ENCODE measurements at regions not wholly inside any gene's neighbourhood (a gene's known extent, or its start where the extent isn't known, plus 50 kb on each side); places are given as distances from the start of the nearest gene placed in this dataset.
"Not testable (repeated sequence)": the region's sequence is repeated elsewhere in the genome, so short reads cannot be mapped to it uniquely, and the experiment has no call there.

DNA sequence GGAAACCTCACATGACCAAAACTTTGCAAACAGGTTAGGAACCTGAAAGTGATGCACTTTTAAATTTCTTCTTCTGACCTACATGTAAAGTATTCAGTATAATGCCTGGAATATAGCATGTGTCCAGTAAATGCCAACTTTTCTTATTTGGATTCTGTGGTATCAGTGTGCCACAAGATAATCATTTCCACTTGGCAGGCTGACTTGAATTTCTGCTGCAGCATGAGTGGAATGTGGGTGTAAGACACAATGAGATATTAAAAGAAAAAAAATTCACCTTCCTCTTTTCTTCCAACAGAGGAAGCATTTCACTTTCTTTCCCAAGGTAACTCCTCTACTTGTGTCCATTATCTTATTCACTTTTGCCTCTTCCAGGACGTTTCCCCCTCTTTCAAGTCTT lies 141.9 kb upstream of the PRKD1 start:
- no peaks in the 10 kb centered on the region for H3K4me1 ChIP-seq (ENCODE audit: control insufficient read depth in 2 of 3, insufficient read depth in 2 of 3, low read depth in 1 of 3, low read length in 3 of 3)
- no peak overlapping the region for H3K4me3 ChIP-seq (ENCODE audit: low read length in 3 of 3)
- no peak overlapping the region for H3K27ac ChIP-seq (ENCODE audit: low read depth in 2 of 2, low read length in 2 of 2)
- no peaks in the 10 kb centered on the region for H3K27me3 ChIP-seq (ENCODE audit: control insufficient read depth, insufficient read depth, low read length)
- no peaks in the 10 kb centered on the region for H3K9me3 ChIP-seq (ENCODE audit: control insufficient read depth in 2 of 3, insufficient read depth in 1 of 3, low read length in 3 of 3)
- TF ChIP-seq, protein P1, sequence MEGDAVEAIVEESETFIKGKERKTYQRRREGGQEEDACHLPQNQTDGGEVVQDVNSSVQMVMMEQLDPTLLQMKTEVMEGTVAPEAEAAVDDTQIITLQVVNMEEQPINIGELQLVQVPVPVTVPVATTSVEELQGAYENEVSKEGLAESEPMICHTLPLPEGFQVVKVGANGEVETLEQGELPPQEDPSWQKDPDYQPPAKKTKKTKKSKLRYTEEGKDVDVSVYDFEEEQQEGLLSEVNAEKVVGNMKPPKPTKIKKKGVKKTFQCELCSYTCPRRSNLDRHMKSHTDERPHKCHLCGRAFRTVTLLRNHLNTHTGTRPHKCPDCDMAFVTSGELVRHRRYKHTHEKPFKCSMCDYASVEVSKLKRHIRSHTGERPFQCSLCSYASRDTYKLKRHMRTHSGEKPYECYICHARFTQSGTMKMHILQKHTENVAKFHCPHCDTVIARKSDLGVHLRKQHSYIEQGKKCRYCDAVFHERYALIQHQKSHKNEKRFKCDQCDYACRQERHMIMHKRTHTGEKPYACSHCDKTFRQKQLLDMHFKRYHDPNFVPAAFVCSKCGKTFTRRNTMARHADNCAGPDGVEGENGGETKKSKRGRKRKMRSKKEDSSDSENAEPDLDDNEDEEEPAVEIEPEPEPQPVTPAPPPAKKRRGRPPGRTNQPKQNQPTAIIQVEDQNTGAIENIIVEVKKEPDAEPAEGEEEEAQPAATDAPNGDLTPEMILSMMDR (IDR thresholded peaks at IDR 0.05; ENCODE audit: borderline replicate concordance, extremely low read depth, insufficient read depth), result no peak
- intact Hi-C loops (cut with DNase I), result no loop called here
- DNase-seq, result no peak
- H3K9ac ChIP-seq (ENCODE audit: low read length in 3 of 3), result no peak overlapping the region
- H3K36me3 ChIP-seq (ENCODE audit: control insufficient read depth in 2 of 3, insufficient read depth in 3 of 3, low read length in 3 of 3), result no peaks in the 10 kb centered on the region
- no peak for FAIRE-seq

DNA sequence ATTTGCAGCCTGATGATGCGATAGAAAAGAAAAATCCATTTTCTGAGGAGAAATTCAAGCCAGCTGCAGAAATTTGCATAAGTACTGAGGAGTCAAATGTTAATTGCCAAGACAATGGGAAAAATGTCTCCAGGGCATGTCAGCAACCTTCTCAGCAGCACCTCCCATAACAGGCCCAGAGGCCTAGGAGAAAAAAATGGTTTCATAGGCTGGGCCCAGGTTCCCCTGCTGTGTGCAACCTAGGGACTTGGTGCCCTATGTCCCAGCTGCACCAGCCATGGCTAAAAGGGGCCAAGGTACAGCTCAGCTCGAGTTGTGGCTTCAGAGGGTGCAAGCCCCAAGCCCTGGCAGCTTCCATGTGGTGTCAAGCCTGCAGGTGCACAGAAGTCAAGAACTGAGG lies 144.8 kb upstream of the PRKD1 start:
- H3K27me3 ChIP-seq (ENCODE audit: control insufficient read depth, insufficient read depth, low read length); FAIRE-seq; H3K4me1 ChIP-seq (ENCODE audit: control insufficient read depth in 2 of 3, insufficient read depth in 2 of 3, low read depth in 1 of 3, low read length in 3 of 3); DNase-seq; H3K36me3 ChIP-seq (ENCODE audit: control insufficient read depth in 2 of 3, insufficient read depth in 3 of 3, low read length in 3 of 3); H3K27ac ChIP-seq (ENCODE audit: low read depth in 2 of 2, low read length in 2 of 2); H3K4me3 ChIP-seq (ENCODE audit: low read length in 3 of 3); H3K9me3 ChIP-seq (ENCODE audit: control insufficient read depth in 2 of 3, insufficient read depth in 1 of 3, low read length in 3 of 3); intact Hi-C loops (cut with DNase I); H3K9ac ChIP-seq (ENCODE audit: low read length in 3 of 3): not testable (repeated sequence)

DNA sequence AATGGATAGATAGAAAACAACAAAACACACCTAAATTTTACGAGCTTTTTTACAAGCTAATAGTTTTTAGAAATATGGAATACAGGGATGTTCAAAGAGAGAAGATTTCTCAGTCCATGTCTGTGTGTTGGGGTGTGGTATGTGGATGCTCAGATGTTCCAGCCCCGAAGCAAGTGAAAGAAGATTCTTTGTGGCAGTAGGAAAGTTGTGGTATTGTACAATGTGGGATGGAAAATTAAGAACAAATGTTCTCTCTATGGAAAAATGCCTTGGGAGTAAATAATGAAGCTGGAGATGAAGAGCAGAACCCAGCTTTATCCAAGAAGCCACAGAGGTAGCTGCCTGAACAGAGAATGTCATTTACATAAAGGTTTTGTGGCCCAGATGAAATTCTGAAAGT lies 150.3 kb upstream of the PRKD1 start:
- Histone ChIP-seq H3K27me3 (ENCODE audit: control insufficient read depth, insufficient read depth, low read length) (no peaks in the 10 kb centered on the region), H3K9ac (ENCODE audit: low read length in 3 of 3) (no peak overlapping the region), H3K9me3 (ENCODE audit: control insufficient read depth in 2 of 3, insufficient read depth in 1 of 3, low read length in 3 of 3) (no peaks in the 10 kb centered on the region), H3K27ac (ENCODE audit: low read depth in 2 of 2, low read length in 2 of 2) (no peak overlapping the region), H3K4me3 (ENCODE audit: low read length in 3 of 3) (no peak overlapping the region), H3K4me1 (ENCODE audit: control insufficient read depth in 2 of 3, insufficient read depth in 2 of 3, low read depth in 1 of 3, low read length in 3 of 3) (no peaks in the 10 kb centered on the region), H3K36me3 (ENCODE audit: control insufficient read depth in 2 of 3, insufficient read depth in 3 of 3, low read length in 3 of 3) (no peaks in the 10 kb centered on the region)
- FAIRE-seq (no peak), DNase-seq (no peak)
- intact Hi-C loops (cut with DNase I), result no loop called here
- TF ChIP-seq, protein P1 (IDR thresholded peaks at IDR 0.05; ENCODE audit: borderline replicate concordance, extremely low read depth, insufficient read depth), result no peak

DNA sequence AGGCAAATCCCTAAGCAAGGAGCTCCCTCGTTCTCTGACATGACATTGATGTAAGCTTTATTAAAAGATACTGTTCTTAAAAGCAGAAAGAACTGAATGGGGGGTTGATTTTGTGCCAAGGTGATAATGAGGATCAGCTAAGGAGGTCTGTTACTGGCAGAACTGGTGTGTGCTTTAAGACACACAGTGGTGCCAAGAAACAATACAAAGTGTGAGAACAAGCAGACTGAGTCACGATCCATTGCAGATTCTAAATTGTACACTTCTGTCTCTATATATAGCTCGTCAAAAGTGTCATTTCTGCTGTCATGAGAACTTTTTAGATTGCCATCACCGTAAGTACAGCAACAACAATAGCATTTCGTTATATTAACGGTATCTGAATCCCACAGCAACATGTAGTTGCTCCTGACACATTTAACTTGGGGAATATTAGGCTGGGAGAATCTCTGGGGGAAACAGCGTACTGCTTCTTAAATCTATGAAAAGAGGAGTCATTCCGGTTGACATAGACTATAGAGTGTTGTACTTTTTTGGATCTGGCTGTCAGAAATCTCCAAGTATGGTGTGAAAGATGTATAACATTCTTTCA lies 151.3 kb upstream of the PRKD1 start:
- Histone ChIP-seq H3K9me3 (ENCODE audit: control insufficient read depth in 2 of 3, insufficient read depth in 1 of 3, low read length in 3 of 3) (no peaks in the 10 kb centered on the region), H3K9ac (ENCODE audit: low read length in 3 of 3) (no peak overlapping the region), H3K4me3 (ENCODE audit: low read length in 3 of 3) (no peak overlapping the region), H3K27me3 (ENCODE audit: control insufficient read depth, insufficient read depth, low read length) (no peaks in the 10 kb centered on the region), H3K27ac (ENCODE audit: low read depth in 2 of 2, low read length in 2 of 2) (no peak overlapping the region), H3K36me3 (ENCODE audit: control insufficient read depth in 2 of 3, insufficient read depth in 3 of 3, low read length in 3 of 3) (no peaks in the 10 kb centered on the region), H3K4me1 (ENCODE audit: control insufficient read depth in 2 of 3, insufficient read depth in 2 of 3, low read depth in 1 of 3, low read length in 3 of 3) (no peaks in the 10 kb centered on the region)
- intact Hi-C loops (cut with DNase I), result no loop called here
- DNase-seq, result no peak
- TF ChIP-seq, protein P1 (IDR thresholded peaks at IDR 0.05; ENCODE audit: borderline replicate concordance, extremely low read depth, insufficient read depth), result no peak
- no peak for FAIRE-seq
